AG09309 (cell line): ENCODE measurements at regions not wholly inside any gene's neighbourhood (a gene's known extent, or its start where the extent isn't known, plus 50 kb on each side); places are given as distances from the start of the nearest gene placed in this dataset.

ENCODE experiments used
- DNase-seq: peaks from one replicate; pipeline ENCODE4 v3.0.0-alpha.2; 2010; ENCODE audit warnings: low read depth
- H3K4me3 ChIP-seq: 2 replicates; pipeline ENCODE4 v1.5.1; 2011; ENCODE audit warnings: mild to moderate bottlenecking, low read depth, low read length, moderate library complexity; ENCODE audit not compliant: control insufficient read depth
- TF ChIP-seq, protein P1 (sequence below): IDR thresholded peaks from 2 replicates; pipeline ENCODE4 v1.5.1; 2011; ENCODE audit warnings: mild to moderate bottlenecking, low read depth, low read length, inconsistent platforms; ENCODE audit not compliant: insufficient read depth, control insufficient read depth; ENCODE audit errors: missing control alignments

DNA sequence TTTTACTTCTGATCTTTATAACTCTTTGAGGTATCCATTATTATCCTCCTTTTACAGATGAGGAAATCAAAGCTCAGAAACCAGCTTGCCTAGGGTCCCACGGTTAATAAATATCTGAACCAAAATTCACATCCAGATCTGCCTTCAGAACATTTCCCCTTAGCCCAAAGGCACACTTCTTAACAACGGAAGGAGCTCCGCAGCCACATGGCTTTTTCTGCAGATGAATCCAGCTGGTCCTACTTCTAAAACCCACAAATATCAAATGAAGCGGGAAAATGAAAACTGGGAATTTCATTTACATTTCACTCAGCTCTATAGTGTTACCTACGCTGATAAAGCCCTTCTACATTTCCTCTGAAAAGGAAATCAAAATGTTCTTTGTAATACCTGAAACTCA is 357.0 kb upstream of the ID2 start:
- no peak for DNase-seq
- TF ChIP-seq, protein P1, sequence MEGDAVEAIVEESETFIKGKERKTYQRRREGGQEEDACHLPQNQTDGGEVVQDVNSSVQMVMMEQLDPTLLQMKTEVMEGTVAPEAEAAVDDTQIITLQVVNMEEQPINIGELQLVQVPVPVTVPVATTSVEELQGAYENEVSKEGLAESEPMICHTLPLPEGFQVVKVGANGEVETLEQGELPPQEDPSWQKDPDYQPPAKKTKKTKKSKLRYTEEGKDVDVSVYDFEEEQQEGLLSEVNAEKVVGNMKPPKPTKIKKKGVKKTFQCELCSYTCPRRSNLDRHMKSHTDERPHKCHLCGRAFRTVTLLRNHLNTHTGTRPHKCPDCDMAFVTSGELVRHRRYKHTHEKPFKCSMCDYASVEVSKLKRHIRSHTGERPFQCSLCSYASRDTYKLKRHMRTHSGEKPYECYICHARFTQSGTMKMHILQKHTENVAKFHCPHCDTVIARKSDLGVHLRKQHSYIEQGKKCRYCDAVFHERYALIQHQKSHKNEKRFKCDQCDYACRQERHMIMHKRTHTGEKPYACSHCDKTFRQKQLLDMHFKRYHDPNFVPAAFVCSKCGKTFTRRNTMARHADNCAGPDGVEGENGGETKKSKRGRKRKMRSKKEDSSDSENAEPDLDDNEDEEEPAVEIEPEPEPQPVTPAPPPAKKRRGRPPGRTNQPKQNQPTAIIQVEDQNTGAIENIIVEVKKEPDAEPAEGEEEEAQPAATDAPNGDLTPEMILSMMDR, result no peak
- H3K4me3 ChIP-seq, result no peak overlapping the region

DNA sequence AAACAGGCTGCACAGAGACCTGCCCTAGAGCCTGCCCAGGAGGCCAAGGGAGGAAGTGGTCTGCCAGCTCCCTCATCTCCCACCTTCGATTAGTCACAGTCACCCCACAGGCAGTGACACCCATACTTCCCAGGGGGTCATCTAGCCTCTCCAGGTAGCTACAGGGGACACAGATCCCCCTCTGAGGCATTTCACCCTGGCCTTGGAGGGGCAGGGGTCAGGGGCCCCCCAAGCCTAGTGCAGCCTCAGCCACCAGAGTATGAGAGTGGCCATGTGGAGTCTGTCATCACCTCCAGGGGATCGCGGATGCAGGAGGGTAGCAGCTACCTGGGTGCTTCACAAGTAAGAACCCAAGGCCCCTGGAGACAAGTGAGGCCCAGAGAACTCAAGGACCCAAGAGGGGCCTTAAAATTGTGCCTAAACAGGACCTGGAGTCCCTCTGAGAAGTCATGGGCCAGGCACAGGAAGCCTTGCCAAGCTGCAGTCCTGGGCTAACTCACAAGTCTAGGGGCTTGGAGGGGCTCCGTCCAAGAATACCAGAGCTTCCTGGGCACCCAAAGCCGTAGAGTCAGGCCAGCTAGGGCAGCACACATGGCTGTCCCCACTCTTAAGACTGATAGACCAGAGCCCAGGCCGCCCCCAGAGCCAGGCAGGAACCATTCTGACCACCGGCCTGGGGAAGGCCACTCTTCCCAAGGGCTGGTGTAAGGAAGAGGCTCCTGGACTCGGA is 354.3 kb upstream of the ID2 start:
- TF ChIP-seq, protein P1, result no peak
- no peak for DNase-seq
- no peak overlapping the region for H3K4me3 ChIP-seq

DNA sequence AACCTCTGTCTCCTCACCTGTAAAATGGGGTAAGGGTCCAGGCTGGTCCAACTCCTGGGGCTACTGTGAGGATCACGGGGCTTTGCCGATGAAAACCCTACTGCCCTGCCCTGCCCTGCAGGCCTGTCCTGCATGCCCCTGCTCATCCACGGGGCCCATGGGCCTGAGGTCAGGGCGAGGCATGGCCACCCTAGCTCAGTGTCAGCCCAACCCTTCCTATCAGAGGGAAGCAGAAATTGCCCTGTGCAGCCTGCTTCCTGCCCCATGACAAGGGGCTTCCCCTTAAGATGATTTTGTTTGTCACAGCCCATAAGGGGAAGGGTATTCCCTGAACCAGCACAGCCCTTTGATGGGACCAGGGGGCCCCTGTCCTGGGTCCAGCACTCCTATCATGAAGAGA is 353.6 kb upstream of the ID2 start:
- TF ChIP-seq, protein P1, result no peak
- H3K4me3 ChIP-seq, result no peak overlapping the region
- no peak for DNase-seq

- TF ChIP-seq, protein P1, result no peak
- no peak for DNase-seq
- no peak overlapping the region for H3K4me3 ChIP-seq
These were observed 351.9 kb upstream of the ID2 start for GRCh38 chr2:8329660-8330622.

DNA sequence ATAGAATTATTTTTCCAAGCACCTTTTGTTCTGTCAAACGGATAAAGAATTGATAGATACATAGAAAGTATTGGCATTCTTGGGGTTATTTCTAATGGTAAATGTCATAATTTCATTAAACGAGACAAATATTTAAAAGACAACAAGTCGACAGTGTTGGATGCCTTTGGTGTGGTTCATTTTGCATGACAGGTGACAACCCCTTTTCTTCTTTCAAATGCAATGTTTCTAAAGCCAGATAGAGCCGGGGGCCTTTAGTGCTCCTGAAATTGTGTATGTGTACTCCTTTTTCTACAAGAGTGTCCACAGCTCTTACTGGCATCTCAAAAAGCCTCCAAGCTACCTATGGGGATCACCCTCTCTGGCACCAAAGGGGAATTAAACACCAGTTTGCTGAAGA is 350.8 kb upstream of the ID2 start:
- H3K4me3 ChIP-seq, result no peak overlapping the region
- DNase-seq, result no peak
- TF ChIP-seq, protein P1, result no peak

- DNase-seq, result no peak
- no peak overlapping the region for H3K4me3 ChIP-seq
- TF ChIP-seq, protein P1, result no peak
These were observed 349.2 kb upstream of the ID2 start for GRCh38 chr2:8332646-8333045.
